ENCODE measurements at regions not wholly inside any gene's neighbourhood (a gene's known extent, or its start where the extent isn't known, plus 50 kb on each side); places are given as distances from the start of the nearest gene placed in this dataset.

DNA sequence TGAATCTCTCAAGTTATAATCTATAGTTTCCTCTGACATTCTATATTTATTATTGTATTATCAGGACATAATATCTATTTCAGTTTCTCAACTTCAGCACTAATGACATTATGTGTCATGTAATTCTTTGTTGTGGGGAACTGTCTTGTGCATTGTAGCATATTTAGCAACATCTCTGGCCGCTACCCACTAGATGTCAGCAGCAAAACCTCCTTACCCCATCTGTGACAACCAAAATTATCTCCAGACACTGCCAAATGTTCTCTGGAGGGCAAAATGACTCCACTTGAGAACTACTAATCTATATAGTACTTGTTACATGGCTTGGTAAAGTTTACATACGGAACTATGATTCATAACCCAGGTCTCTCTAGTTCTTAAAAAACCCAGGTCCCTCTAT, 110.2 kb downstream of the RASSF9 start:
- POLR2A ChIA-PET: no interaction called here
- Histone ChIP-seq H3K4me3 (ENCODE audit: low read depth, low read length) (no peak overlapping the region), H3K27ac (ENCODE audit: extremely low read depth, low read depth, low read length) (no peak overlapping the region), H3K4me1 (ENCODE audit: control insufficient read depth, insufficient read depth, low read length) (no peaks in the 10 kb centered on the region), H3K9me3 (ENCODE audit: control insufficient read depth, insufficient read depth, low read depth, low read length) (no peaks in the 10 kb centered on the region), H3K36me3 (ENCODE audit: control insufficient read depth in 2 of 2, insufficient read depth in 1 of 2, low read length in 2 of 2) (no peaks in the 10 kb centered on the region)
- CTCF ChIA-PET: interaction anchor here (0.8 to 1.6 kb wide), 2 partner anchors 11 to 141 kb away, joined by 3 to 13 read pairs; no protein-coding TSS in a partner anchor
- TF ChIP-seq ZNF558 (tag by site-specific recombination; IDR thresholded peaks at IDR 0.05) (no peak), ZNF335 (tag by site-specific recombination; conservative IDR thresholded peaks at IDR 0.05) (no peak), ZNF433 (tag by site-specific recombination; IDR thresholded peaks at IDR 0.05; ENCODE audit: low read depth) (no peak), ZNF624 (tag by site-specific recombination; IDR thresholded peaks at IDR 0.05) (no peak), ZNF19 (tag by site-specific recombination; IDR thresholded peaks at IDR 0.05; ENCODE audit: low read depth) (no peak)
- TF ChIP-seq, protein P1, sequence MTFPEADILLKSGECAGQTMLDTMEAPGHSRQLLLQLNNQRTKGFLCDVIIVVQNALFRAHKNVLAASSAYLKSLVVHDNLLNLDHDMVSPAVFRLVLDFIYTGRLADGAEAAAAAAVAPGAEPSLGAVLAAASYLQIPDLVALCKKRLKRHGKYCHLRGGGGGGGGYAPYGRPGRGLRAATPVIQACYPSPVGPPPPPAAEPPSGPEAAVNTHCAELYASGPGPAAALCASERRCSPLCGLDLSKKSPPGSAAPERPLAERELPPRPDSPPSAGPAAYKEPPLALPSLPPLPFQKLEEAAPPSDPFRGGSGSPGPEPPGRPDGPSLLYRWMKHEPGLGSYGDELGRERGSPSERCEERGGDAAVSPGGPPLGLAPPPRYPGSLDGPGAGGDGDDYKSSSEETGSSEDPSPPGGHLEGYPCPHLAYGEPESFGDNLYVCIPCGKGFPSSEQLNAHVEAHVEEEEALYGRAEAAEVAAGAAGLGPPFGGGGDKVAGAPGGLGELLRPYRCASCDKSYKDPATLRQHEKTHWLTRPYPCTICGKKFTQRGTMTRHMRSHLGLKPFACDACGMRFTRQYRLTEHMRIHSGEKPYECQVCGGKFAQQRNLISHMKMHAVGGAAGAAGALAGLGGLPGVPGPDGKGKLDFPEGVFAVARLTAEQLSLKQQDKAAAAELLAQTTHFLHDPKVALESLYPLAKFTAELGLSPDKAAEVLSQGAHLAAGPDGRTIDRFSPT (tag by site-specific recombination; IDR thresholded peaks at IDR 0.05): no peak

DNA sequence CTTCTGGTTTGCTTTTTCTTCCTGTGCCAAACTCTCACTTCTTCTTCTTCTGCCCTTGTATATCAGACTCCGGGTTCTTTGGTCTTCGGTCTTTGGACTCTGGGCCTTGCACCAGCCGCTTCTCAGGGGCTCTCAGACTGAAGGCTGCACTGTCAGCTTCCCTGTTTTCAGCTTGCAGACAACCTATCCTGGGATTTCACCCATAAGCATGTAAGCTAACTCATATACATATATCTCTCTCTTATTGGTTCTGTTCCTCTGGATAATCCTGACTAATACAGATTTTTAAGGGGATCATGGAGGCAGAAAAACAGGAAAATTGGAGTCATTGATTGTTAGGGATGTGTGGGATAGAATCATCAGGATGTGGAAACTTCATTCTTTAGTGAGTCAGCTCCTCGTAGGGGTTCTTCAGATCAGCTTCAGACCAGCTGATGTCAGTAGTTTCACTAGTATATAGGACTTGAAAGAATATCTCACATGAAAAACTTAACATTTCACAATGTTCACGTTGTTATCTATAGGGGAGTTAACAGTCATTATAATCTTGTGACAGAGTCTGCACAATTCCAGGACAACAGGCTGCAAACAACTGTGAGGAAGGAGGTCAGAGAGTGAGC, 102.9 kb downstream of the RASSF9 start:
- POLR2A ChIA-PET: no interaction called here
- H3K4me3 ChIP-seq (ENCODE audit: low read depth, low read length): no peak overlapping the region
- no peak overlapping the region for H3K27ac ChIP-seq (ENCODE audit: extremely low read depth, low read depth, low read length)
- no peaks in the 10 kb centered on the region for H3K9me3 ChIP-seq (ENCODE audit: control insufficient read depth, insufficient read depth, low read depth, low read length)
- CTCF ChIA-PET: interaction anchor here (1.9 kb wide), 1 partner anchor 134 kb away, joined by 10 read pairs; no protein-coding TSS in a partner anchor
- TF ChIP-seq SCRT2 (tag by site-specific recombination; IDR thresholded peaks at IDR 0.05) (no peak), GLI2 (tag by site-specific recombination; IDR thresholded peaks at IDR 0.05; ENCODE audit: borderline replicate concordance, low read depth) (no peak), MZF1 (tag by site-specific recombination; IDR thresholded peaks at IDR 0.05; ENCODE audit: borderline replicate concordance) (no peak), SCRT1 (tag by site-specific recombination; IDR thresholded peaks at IDR 0.05; ENCODE audit: borderline replicate concordance) (no peak), KLF7 (tag by site-specific recombination; IDR thresholded peaks at IDR 0.05; ENCODE audit: borderline replicate concordance) (no peak), ZNF776 (tag by site-specific recombination; IDR thresholded peaks at IDR 0.05; ENCODE audit: borderline replicate concordance) (no peak), ZNF223 (tag by site-specific recombination; IDR thresholded peaks at IDR 0.05) (no peak), ZNF654 (tag by site-specific recombination; IDR thresholded peaks at IDR 0.05; ENCODE audit: low read depth) (no peak), ZNF221 (tag by site-specific recombination; IDR thresholded peaks at IDR 0.05; ENCODE audit: borderline replicate concordance) (no peak)
- TF ChIP-seq, protein P2, sequence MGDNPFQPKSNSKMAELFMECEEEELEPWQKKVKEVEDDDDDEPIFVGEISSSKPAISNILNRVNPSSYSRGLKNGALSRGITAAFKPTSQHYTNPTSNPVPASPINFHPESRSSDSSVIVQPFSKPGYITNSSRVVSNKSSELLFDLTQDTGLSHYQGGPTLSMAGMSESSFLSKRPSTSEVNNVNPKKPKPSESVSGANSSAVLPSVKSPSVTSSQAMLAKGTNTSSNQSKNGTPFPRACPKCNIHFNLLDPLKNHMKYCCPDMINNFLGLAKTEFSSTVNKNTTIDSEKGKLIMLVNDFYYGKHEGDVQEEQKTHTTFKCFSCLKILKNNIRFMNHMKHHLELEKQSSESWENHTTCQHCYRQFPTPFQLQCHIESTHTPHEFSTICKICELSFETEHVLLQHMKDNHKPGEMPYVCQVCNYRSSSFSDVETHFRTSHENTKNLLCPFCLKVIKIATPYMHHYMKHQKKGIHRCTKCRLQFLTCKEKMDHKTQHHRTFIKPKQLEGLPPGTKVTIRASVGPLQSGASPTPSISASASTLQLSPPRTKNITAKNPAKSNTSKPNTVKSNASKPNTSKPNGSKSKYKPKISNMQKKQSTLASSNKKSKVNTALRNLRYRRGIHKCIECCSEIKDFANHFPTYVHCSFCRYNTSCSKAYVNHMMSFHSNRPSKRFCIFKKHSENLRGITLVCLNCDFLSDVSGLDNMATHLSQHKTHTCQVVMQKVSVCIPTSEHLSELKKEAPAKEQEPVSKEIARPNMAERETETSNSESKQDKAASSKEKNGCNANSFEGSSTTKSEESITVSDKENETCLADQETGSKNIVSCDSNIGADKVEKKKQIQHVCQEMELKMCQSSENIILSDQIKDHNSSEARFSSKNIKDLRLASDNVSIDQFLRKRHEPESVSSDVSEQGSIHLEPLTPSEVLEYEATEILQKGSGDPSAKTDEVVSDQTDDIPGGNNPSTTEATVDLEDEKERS (tag by site-specific recombination; IDR thresholded peaks at IDR 0.05): no peak
- TF ChIP-seq, protein P3, sequence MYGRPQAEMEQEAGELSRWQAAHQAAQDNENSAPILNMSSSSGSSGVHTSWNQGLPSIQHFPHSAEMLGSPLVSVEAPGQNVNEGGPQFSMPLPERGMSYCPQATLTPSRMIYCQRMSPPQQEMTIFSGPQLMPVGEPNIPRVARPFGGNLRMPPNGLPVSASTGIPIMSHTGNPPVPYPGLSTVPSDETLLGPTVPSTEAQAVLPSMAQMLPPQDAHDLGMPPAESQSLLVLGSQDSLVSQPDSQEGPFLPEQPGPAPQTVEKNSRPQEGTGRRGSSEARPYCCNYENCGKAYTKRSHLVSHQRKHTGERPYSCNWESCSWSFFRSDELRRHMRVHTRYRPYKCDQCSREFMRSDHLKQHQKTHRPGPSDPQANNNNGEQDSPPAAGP (tag by site-specific recombination; IDR thresholded peaks at IDR 0.05): no peak
- TF ChIP-seq, protein P4, sequence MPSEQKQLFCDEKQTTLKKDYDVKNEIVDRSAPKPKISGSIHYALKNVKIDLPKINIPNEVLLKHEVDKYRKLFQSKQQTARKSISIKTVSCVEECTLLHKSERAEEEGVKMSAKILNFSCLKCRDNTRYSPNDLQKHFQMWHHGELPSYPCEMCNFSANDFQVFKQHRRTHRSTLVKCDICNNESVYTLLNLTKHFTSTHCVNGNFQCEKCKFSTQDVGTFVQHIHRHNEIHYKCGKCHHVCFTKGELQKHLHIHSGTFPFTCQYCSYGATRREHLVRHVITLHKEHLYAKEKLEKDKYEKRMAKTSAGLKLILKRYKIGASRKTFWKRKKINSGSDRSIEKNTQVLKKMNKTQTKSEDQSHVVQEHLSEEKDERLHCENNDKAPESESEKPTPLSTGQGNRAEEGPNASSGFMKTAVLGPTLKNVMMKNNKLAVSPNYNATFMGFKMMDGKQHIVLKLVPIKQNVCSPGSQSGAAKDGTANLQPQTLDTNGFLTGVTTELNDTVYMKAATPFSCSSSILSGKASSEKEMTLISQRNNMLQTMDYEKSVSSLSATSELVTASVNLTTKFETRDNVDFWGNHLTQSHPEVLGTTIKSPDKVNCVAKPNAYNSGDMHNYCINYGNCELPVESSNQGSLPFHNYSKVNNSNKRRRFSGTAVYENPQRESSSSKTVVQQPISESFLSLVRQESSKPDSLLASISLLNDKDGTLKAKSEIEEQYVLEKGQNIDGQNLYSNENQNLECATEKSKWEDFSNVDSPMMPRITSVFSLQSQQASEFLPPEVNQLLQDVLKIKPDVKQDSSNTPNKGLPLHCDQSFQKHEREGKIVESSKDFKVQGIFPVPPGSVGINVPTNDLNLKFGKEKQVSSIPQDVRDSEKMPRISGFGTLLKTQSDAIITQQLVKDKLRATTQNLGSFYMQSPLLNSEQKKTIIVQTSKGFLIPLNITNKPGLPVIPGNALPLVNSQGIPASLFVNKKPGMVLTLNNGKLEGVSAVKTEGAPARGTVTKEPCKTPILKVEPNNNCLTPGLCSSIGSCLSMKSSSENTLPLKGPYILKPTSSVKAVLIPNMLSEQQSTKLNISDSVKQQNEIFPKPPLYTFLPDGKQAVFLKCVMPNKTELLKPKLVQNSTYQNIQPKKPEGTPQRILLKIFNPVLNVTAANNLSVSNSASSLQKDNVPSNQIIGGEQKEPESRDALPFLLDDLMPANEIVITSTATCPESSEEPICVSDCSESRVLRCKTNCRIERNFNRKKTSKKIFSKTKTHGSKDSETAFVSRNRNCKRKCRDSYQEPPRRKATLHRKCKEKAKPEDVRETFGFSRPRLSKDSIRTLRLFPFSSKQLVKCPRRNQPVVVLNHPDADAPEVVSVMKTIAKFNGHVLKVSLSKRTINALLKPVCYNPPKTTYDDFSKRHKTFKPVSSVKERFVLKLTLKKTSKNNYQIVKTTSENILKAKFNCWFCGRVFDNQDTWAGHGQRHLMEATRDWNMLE (tag by site-specific recombination; conservative IDR thresholded peaks at IDR 0.05; ENCODE audit: low read depth): no peak
- H3K4me1 ChIP-seq (ENCODE audit: control insufficient read depth, insufficient read depth, low read length): no peaks in the 10 kb centered on the region
- no peaks in the 10 kb centered on the region for H3K36me3 ChIP-seq (ENCODE audit: control insufficient read depth in 2 of 2, insufficient read depth in 1 of 2, low read length in 2 of 2)

Measured in HEK293 (cell line).